Left lobe of liver (tissue), 2 donors: ENCODE measurements at regions not wholly inside any gene's neighbourhood (a gene's known extent, or its start where the extent isn't known, plus 50 kb on each side); places are given as distances from the start of the nearest gene placed in this dataset.

Experiments
- ATAC-seq: fragments of 200-7000 bp; cut with Tn5 transposase; one replicate; pipeline ENCODE4 v1.9.1; 2020; ENCODE audit warnings: mild to moderate bottlenecking, moderate library complexity
- DNase-seq: peaks from one replicate; pipeline ENCODE4 v3.0.0-alpha.2; 2020; ENCODE audit warnings: low spot score
- donor health status: DM: no; HTN: no; CAD: no; lungs with moderate emphysema.
- donor health status: DM: no; HTN: yes; CAD: no.

- ATAC-seq (no peak), DNase-seq (no peak)
These were observed 69.8 kb upstream of the FHL2 start for GRCh38 chr2:105468582-105469042.

GRCh38 chr2:105464325-105464724 is 65.5 kb upstream of the FHL2 start:
- no peak for DNase-seq
- no peak for ATAC-seq

GRCh38 chr2:105460048-105460732 is 61.3 kb upstream of the FHL2 start:
- DNase-seq (peak; percentile 87), ATAC-seq (peak; percentile 91)

GRCh38 chr2:105458076-105458475 is 59.2 kb upstream of the FHL2 start:
- no peak for ATAC-seq
- DNase-seq: no peak

GRCh38 chr2:105455488-105456003 is 56.7 kb upstream of the FHL2 start:
- ATAC-seq (peak; percentile 53), DNase-seq (peak; percentile 74)

- peak; percentile 49 for DNase-seq
These were observed 56.1 kb upstream of the FHL2 start for GRCh38 chr2:105454801-105455485.

GRCh38 chr2:105451571-105452166 is 52.8 kb upstream of the FHL2 start:
- peak; percentile 19 for ATAC-seq
- DNase-seq: no peak

More at GRCh38 chr2:105454801-105455485, 56.1 kb upstream of the FHL2 start:
- ATAC-seq: peak; percentile 81

- DNase-seq (no peak), ATAC-seq (no peak)
These were observed 51.6 kb upstream of the FHL2 start for GRCh38 chr2:105450471-105450870.

- ATAC-seq (no peak), DNase-seq (no peak)
These were observed 50.2 kb upstream of the FHL2 start for GRCh38 chr2:105449076-105449475.
